ENCODE measurements at regions not wholly inside any gene's neighbourhood (a gene's known extent, or its start where the extent isn't known, plus 50 kb on each side); places are given as distances from the start of the nearest gene placed in this dataset.
"Not testable (repeated sequence)": the region's sequence is repeated elsewhere in the genome, so short reads cannot be mapped to it uniquely, and the experiment has no call there.

GRCh38 chr13:112145551-112146360 is 78.8 kb downstream of the SOX1 start:
- no peak for DNase-seq (ENCODE audit: low spot score)

- DNase-seq (ENCODE audit: low spot score) = no peak
Measured at GRCh38 chr13:112150352-112150751, 83.4 kb downstream of the SOX1 start.

GRCh38 chr13:112152846-112153245 is 85.9 kb downstream of the SOX1 start:
- DNase-seq (ENCODE audit: low spot score) = no peak

- no peak for DNase-seq (ENCODE audit: low spot score)
Measured at GRCh38 chr13:112153364-112153763, 86.4 kb downstream of the SOX1 start.

GRCh38 chr13:112153846-112154245 is 86.9 kb downstream of the SOX1 start:
- no peak for DNase-seq (ENCODE audit: low spot score)

GRCh38 chr13:112154301-112155060 is 87.5 kb downstream of the SOX1 start:
- no peak for DNase-seq (ENCODE audit: low spot score)

- no peak for DNase-seq (ENCODE audit: low spot score)
Measured at GRCh38 chr13:112158961-112159360, 92.0 kb downstream of the SOX1 start.

GRCh38 chr13:112159575-112160547 is 92.9 kb downstream of the SOX1 start:
- DNase-seq (ENCODE audit: low spot score) = no peak

GRCh38 chr13:112160558-112160957 is 93.6 kb downstream of the SOX1 start:
- DNase-seq (ENCODE audit: low spot score) = no peak

GRCh38 chr13:112161521-112162301 is 94.8 kb downstream of the SOX1 start:
- DNase-seq (ENCODE audit: low spot score) = no peak

GRCh38 chr13:112163691-112164660 is 97.0 kb downstream of the SOX1 start:
- DNase-seq (ENCODE audit: low spot score) = not testable (repeated sequence)

GRCh38 chr13:112165712-112166111 is 98.8 kb downstream of the SOX1 start:
- DNase-seq (ENCODE audit: low spot score) = no peak

GRCh38 chr13:112168761-112169160 is 101.8 kb downstream of the SOX1 start:
- DNase-seq (ENCODE audit: low spot score) = no peak

- DNase-seq (ENCODE audit: low spot score) = no peak
Measured at GRCh38 chr13:112169941-112170822, 103.2 kb downstream of the SOX1 start.

GRCh38 chr13:112170823-112171569 is 104.0 kb downstream of the SOX1 start:
- DNase-seq (ENCODE audit: low spot score) = no peak

GRCh38 chr13:112171570-112171965 is 104.6 kb downstream of the SOX1 start:
- no peak for DNase-seq (ENCODE audit: low spot score)

- DNase-seq (ENCODE audit: low spot score) = no peak
Measured at GRCh38 chr13:112172017-112172416, 105.1 kb downstream of the SOX1 start.

GRCh38 chr13:112172641-112173251 is 105.8 kb downstream of the SOX1 start:
- peak; percentile 28 for DNase-seq (ENCODE audit: low spot score)

Measured in cerebellar cortex (tissue), 1 donor.